ENCODE measurements at regions not wholly inside any gene's neighbourhood (a gene's known extent, or its start where the extent isn't known, plus 50 kb on each side); places are given as distances from the start of the nearest gene placed in this dataset.
"Not testable (repeated sequence)": the region's sequence is repeated elsewhere in the genome, so short reads cannot be mapped to it uniquely, and the experiment has no call there.

GRCh38 chr3:103873897-103874545 lies 1439.2 kb downstream of the ZPLD1 start:
- DNase-seq (ENCODE audit: low read depth) = no peak
- TF ChIP-seq CTCF (IDR thresholded peaks at IDR 0.05; ENCODE audit: low read depth, low read length, missing control alignments) = no peak

GRCh38 chr3:103881809-103882208 lies 1447.0 kb downstream of the ZPLD1 start:
- H3K4me3 ChIP-seq (ENCODE audit: low read depth, low read length); DNase-seq (ENCODE audit: low read depth): not testable (repeated sequence)

More at GRCh38 chr3:103873897-103874545, 1439.2 kb downstream of the ZPLD1 start:
- no peak overlapping the region for H3K4me3 ChIP-seq (ENCODE audit: low read depth, low read length)

- no peak for DNase-seq (ENCODE audit: low read depth)
- no peak for TF ChIP-seq CTCF (IDR thresholded peaks at IDR 0.05; ENCODE audit: low read depth, low read length, missing control alignments)
- H3K4me3 ChIP-seq (ENCODE audit: low read depth, low read length) = no peak overlapping the region
Observed at GRCh38 chr3:103889675-103890074, 1454.9 kb downstream of the ZPLD1 start.

- TF ChIP-seq CTCF (IDR thresholded peaks at IDR 0.05; ENCODE audit: low read depth, low read length, missing control alignments) = no peak
- DNase-seq (ENCODE audit: low read depth) = no peak
- no peak overlapping the region for H3K4me3 ChIP-seq (ENCODE audit: low read depth, low read length)
Observed at GRCh38 chr3:103894162-103894822, 1459.5 kb downstream of the ZPLD1 start.

- H3K4me3 ChIP-seq (ENCODE audit: low read depth, low read length) = no peak overlapping the region
- no peak for TF ChIP-seq CTCF (IDR thresholded peaks at IDR 0.05; ENCODE audit: low read depth, low read length, missing control alignments)
- no peak for DNase-seq (ENCODE audit: low read depth)
Observed at GRCh38 chr3:103899328-103899727, 1464.5 kb downstream of the ZPLD1 start.

- DNase-seq (ENCODE audit: low read depth) = no peak
- no peak overlapping the region for H3K4me3 ChIP-seq (ENCODE audit: low read depth, low read length)
- no peak for TF ChIP-seq CTCF (IDR thresholded peaks at IDR 0.05; ENCODE audit: low read depth, low read length, missing control alignments)
Observed at GRCh38 chr3:103904991-103905390, 1461.7 kb upstream of the ALCAM start.

- no peak for TF ChIP-seq CTCF (IDR thresholded peaks at IDR 0.05; ENCODE audit: low read depth, low read length, missing control alignments)
- DNase-seq (ENCODE audit: low read depth) = no peak
- H3K4me3 ChIP-seq (ENCODE audit: low read depth, low read length) = no peak overlapping the region
Observed at GRCh38 chr3:103906304-103906703, 1460.4 kb upstream of the ALCAM start.

Measured in GM12864 (cell line).